GM13977 (cell line): ENCODE measurements at regions not wholly inside any gene's neighbourhood (a gene's known extent, or its start where the extent isn't known, plus 50 kb on each side); places are given as distances from the start of the nearest gene placed in this dataset.

Source experiments
- DNase-seq: peaks from one replicate; pipeline ENCODE4 v3.0.0; 2012; ENCODE audit warnings: low spot score
- in situ Hi-C: fragments of 300-500 bp; cut with MboI; formaldehyde crosslinking; loops from one replicate; pipeline ENCODE4 v1.12.0; 2022; ENCODE audit warnings: low sequenced_read_pairs, low pct_unique_long_range_greater_than_20kb, mixed read lengths, inconsistent platforms; ENCODE audit not compliant: unreplicated experiment
- TF ChIP-seq, protein P1 (sequence below): IDR thresholded peaks from 2 replicates; pipeline ENCODE4 v1.5.1; 2012; ENCODE audit warnings: mild to moderate bottlenecking, control low read depth; ENCODE audit not compliant: insufficient read depth; ENCODE audit errors: extremely low read depth, missing control alignments

DNA sequence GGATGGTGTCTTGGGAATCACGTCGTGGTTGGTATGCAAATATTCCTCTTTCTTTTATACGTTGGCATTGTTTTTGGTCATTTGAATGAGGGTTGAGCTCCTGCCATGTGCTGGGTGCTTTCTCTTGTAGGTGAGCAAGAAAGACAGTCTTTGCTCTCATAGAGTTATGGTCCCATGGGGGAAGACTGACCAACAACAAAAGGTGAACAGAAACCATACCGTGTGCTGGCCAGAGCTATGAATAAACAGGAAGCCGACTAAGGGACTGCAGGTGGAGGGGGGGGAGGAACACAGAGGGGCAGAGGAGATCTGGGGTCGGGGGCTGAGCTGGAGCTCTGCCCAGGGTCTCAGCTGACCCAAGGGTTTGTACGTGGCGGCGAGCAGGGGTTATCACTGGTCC lies 245.3 kb downstream of the CTTN start:
- peak; percentile 58 for DNase-seq
- TF ChIP-seq, protein P1, sequence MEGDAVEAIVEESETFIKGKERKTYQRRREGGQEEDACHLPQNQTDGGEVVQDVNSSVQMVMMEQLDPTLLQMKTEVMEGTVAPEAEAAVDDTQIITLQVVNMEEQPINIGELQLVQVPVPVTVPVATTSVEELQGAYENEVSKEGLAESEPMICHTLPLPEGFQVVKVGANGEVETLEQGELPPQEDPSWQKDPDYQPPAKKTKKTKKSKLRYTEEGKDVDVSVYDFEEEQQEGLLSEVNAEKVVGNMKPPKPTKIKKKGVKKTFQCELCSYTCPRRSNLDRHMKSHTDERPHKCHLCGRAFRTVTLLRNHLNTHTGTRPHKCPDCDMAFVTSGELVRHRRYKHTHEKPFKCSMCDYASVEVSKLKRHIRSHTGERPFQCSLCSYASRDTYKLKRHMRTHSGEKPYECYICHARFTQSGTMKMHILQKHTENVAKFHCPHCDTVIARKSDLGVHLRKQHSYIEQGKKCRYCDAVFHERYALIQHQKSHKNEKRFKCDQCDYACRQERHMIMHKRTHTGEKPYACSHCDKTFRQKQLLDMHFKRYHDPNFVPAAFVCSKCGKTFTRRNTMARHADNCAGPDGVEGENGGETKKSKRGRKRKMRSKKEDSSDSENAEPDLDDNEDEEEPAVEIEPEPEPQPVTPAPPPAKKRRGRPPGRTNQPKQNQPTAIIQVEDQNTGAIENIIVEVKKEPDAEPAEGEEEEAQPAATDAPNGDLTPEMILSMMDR: no peak
- in situ Hi-C loops: no loop called here

DNA sequence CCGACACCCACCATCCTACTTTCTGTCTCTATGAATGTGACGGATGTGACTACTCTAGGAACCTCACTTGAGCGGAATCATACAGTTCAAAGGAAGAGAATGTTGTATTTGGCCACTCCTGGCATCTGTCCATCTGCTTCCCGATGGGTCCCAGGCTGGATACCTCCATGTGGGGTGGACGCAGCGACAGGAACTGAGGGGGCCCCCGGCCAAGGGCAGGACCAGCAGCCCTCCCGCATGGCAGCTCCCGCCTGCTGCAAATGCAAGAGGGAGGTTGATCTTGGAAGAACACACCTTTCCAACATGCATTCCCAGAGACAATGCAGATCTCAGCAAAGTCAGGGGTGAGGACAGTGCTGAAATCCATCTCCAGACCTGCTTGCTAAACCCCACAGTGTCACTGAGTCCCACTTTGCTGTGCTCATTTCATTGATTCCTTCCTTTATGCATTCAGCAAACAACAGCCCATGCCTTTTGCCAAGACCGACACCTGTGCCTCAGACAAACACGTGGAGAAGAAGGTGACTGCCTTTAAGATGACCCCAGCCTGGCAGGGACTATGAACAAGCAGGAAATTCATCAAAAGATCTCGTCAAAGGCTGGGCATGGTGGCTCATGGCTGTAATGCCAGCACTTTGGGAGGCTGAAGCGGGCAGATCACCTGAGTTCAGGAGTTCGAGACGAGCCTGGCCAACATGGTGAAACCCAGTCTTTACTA lies 246.2 kb downstream of the CTTN start:
- in situ Hi-C loops: no loop called here
- DNase-seq: no peak
- TF ChIP-seq, protein P1: no peak

DNA sequence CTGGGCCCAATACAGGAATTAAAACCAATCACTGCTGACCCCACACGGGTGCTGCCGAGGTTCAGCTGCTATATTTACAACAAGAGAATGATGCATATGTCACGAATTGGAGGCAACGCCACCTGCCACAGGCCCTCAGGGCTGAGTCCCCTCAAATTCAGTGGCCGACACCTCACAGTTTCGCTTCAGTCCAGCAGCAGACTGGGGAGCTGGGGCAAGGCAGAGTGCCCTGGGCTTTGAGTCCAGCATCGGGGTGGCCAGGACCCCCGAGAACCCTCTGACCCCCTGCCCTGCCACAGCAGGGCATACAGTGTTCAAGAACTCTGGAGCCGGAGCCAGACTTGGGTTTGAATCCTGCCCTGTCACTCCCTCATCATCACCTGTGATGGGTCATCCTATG lies 247.2 kb downstream of the CTTN start:
- in situ Hi-C loops: no loop called here
- TF ChIP-seq, protein P1: no peak
- no peak for DNase-seq

DNA sequence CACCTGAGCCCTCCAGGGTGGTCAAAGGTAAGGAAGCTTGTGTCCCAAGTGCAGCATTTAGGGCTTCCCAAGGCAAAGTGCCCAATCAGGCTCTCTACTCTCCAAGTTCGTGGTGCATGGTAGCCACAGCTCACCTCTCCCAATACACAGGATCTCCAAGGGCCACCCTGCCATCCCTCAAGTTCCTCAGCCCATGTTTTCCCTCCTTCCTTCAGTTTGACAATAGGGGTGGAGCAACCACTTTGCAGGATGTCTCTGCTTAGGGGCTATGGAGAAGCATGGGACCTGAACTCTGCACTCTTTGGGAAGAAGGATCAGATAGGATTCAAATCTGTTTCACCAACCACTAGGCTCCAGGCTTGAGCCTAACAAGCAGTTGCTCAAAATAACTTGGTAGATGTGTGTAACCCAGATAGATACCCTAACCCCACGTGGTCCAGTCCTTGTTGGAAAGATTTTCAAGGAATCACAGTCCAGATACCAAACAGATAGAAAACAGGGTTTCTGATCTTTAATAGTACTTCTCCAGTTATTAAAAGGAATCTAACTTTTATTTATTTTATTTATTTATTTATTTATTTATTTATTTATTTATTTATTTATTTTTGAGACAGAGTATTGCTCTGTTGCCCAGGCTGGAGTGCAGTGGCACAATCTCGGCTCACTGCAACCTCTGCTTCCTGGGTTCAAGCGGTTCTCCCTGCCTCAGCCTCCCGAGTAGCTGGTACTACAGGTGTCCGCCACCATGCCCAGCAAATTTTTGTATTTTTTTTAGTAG lies 248.1 kb downstream of the CTTN start:
- TF ChIP-seq, protein P1: no peak
- in situ Hi-C loops: no loop called here
- no peak for DNase-seq

DNA sequence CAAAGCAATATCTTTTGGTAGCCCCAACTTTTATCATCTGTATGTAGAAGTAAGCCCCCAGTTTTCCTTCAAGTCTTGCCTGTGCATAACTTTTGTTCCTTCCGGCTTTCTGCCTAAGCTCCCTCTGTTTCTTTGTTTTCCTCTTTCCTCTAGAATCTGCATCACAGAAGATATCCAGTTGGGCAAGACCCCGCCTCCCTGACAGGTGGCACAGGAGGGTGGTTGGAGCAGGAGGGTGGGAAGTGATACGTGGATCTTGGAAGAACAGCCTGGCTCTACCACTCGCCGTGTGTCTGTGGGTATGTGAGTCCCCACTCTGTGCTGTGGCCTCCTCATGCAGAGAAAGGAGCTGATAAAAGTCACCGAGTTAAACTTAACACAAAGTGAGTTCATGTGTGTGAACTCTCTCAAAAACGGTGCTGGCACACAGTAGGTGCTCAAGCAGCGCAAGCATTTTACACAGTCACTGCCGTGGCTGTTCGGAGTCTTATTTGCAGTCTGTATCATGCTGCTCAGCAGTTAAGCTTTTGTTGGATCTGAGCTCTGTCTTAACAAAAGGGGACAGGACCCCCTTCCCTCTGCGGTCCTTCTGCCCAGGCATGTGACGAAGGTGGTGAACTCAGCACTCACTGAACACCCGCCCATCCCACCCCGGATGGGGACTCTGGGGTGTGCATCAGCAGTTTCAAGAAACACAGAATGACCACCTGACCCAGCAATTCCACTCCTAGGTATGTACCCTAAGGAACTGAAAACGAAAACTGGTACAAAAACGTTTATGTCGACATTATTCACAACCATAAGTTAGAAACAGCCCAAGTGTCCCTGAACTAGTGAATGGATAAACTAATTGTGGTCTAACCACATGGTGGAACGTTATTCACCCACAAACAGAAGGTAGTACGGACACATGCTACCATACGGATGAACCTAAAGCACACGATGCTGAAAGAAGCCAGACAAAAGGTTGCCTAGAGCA lies 249.1 kb downstream of the CTTN start:
- TF ChIP-seq, protein P1: no peak
- in situ Hi-C loops: no loop called here
- DNase-seq: no peak
